SK-N-SH (cell line): ENCODE measurements at regions not wholly inside any gene's neighbourhood (a gene's known extent, or its start where the extent isn't known, plus 50 kb on each side); places are given as distances from the start of the nearest gene placed in this dataset.

ENCODE experiments used
- CTCF ChIA-PET: fragments of 300-600, 350-600 bp; formaldehyde crosslinking; extraction: SDS; loops from one replicate; lab custom pipeline; 2021; lab: Yijun Ruan, JAX
- POLR2A ChIA-PET: fragments of 350-600 bp; sonication (Branson Sonifier 250); formaldehyde crosslinking; extraction: SDS; loops from one replicate; lab custom pipeline; 2020; ENCODE audit warnings: antibody characterized with exemption, inconsistent platforms; lab: Yijun Ruan, JAX
- DNase-seq: peaks from one replicate; pipeline ENCODE4 v3.0.0; 2012
- H2AFZ ChIP-seq: fragments of 200-600 bp; sonication (generic); 2 replicates; pipeline ENCODE4 v1.8.1; 2016; ENCODE audit warnings: antibody characterized with exemption, mild to moderate bottlenecking, low read depth
- H3F3A ChIP-seq: fragments of 200-600 bp; sonication (generic); replicated peaks from 2 replicates; pipeline ENCODE3; 2016; ENCODE audit warnings: antibody characterized with exemption, mild to moderate bottlenecking; ENCODE audit not compliant: insufficient read depth
- H3K27ac ChIP-seq, 2 experiments: fragments of 200-500 bp in 1 of 2; fragments of 200-600 bp in 1 of 2; sonication (Bioruptor generic) in 1 of 2; sonication (generic), shearing (Covaris generic) in 1 of 2; 2 replicates each; pipeline versions ENCODE4 v1.5.1 to v1.6.1; 2014 to 2016; ENCODE audit warnings: low read depth in 2 of 2, inconsistent platforms in 1 of 2, low read length in 1 of 2, mild to moderate bottlenecking in 1 of 2, mixed read lengths in 1 of 2
- H3K27me3 ChIP-seq: fragments of 200-600 bp; sonication (generic), shearing (Covaris generic); 2 replicates; pipeline ENCODE4 v1.6.1; 2016; ENCODE audit warnings: mixed run types; ENCODE audit not compliant: insufficient read depth
- H3K36me3 ChIP-seq, 2 experiments: fragments of 200-500 bp in 1 of 2; fragments of 200-600 bp in 1 of 2; sonication (Bioruptor generic) in 1 of 2; sonication (generic) in 1 of 2; replicated peaks in 1 of 2; 2 replicates each; pipeline versions ENCODE3 to v1.5.1; 2014 to 2016; ENCODE audit warnings: low read length in 1 of 2, mild to moderate bottlenecking in 1 of 2; ENCODE audit not compliant: insufficient read depth in 2 of 2, control insufficient read depth in 1 of 2
- H3K4me1 ChIP-seq, 2 experiments: fragments of 200-500 bp in 1 of 2; fragments of 200-600 bp in 1 of 2; sonication (Bioruptor generic) in 1 of 2; sonication (generic), shearing (Covaris generic) in 1 of 2; 2 replicates each; pipeline versions ENCODE4 v1.5.1 to v1.6.1; 2014 to 2016; ENCODE audit warnings: low read depth in 1 of 2, low read length in 1 of 2, mixed run types in 1 of 2; ENCODE audit not compliant: insufficient read depth in 2 of 2, control insufficient read depth in 1 of 2
- H3K4me2 ChIP-seq: fragments of 200-600 bp; sonication (generic), shearing (Covaris generic); 2 replicates; pipeline ENCODE4 v1.6.1; 2017; ENCODE audit warnings: mixed run types
- H3K4me3 ChIP-seq, 2 experiments: fragments of 200-500 bp in 1 of 2; fragments of 200-600 bp in 1 of 2; sonication (Bioruptor generic) in 1 of 2; sonication (generic), shearing (Covaris generic) in 1 of 2; 2 replicates each; pipeline versions ENCODE4 v1.5.1 to v1.8.1; 2014 to 2016; ENCODE audit warnings: low read depth in 2 of 2, inconsistent platforms in 1 of 2, low read length in 1 of 2, mild to moderate bottlenecking in 1 of 2, mixed read lengths in 1 of 2, moderate library complexity in 1 of 2
- H3K79me2 ChIP-seq: fragments of 200-600 bp; sonication (generic); 2 replicates; pipeline ENCODE4 v1.8.1; 2017; ENCODE audit warnings: mild to moderate bottlenecking; ENCODE audit not compliant: insufficient read depth
- H3K9ac ChIP-seq: fragments of 200-600 bp; sonication (generic); 2 replicates; pipeline ENCODE4 v1.6.1; 2017; ENCODE audit warnings: mixed run types
- H3K9me2 ChIP-seq: fragments of 200-600 bp; sonication (generic); 2 replicates; pipeline ENCODE4 v1.6.1; 2017; ENCODE audit warnings: mixed run types
- H3K9me3 ChIP-seq: fragments of 200-600 bp; sonication (generic); 2 replicates; pipeline ENCODE4 v1.6.1; 2017; ENCODE audit warnings: mixed run types, mild to moderate bottlenecking, moderate library complexity
- H4K20me1 ChIP-seq: fragments of 200-600 bp; sonication (generic); 2 replicates; pipeline ENCODE4 v1.6.1; 2017; ENCODE audit warnings: mild to moderate bottlenecking, mixed run types; ENCODE audit not compliant: insufficient read depth
- CTCF ChIP-seq: fragments of 200-600 bp; sonication (generic); IDR thresholded peaks from 2 replicates; pipeline ENCODE4 v1.6.1; 2017; ENCODE audit warnings: antibody characterized with exemption, mild to moderate bottlenecking, moderate library complexity
- EP300 ChIP-seq, 2 experiments: IDR thresholded peaks; 2 replicates each; pipeline versions ENCODE4 v1.4.0 to v1.6.1; 2012; ENCODE audit warnings: borderline replicate concordance in 1 of 2, low read depth in 1 of 2, low read length in 1 of 2
- EZH2phosphoT487 ChIP-seq: fragments of 200-600 bp; sonication (generic); IDR thresholded peaks from 2 replicates; pipeline ENCODE4 v1.6.1; 2017; ENCODE audit warnings: low read depth, mixed run types, mild to moderate bottlenecking, antibody characterized with exemption, moderate library complexity, borderline replicate concordance
- FOSL2 ChIP-seq: IDR thresholded peaks from 2 replicates; pipeline ENCODE4 v1.4.0; 2012; ENCODE audit warnings: low read depth, mild to moderate bottlenecking, moderate library complexity, borderline replicate concordance
- FOXJ3 ChIP-seq: sonication (generic); formaldehyde crosslinking; IDR thresholded peaks from 2 replicates; pipeline ENCODE4 v1.5.1; 2020; ENCODE audit warnings: mild to moderate bottlenecking, missing genetic modification reagents
- FOXM1 ChIP-seq: IDR thresholded peaks from 2 replicates; pipeline ENCODE4 v1.4.0; 2012; ENCODE audit warnings: low read depth, mild to moderate bottlenecking
- GABPA ChIP-seq: IDR thresholded peaks from 2 replicates; pipeline ENCODE4 v1.4.0; 2012; ENCODE audit warnings: low read depth, mild to moderate bottlenecking
- IRF3 ChIP-seq: fragments of 150-350 bp; IDR thresholded peaks from 2 replicates; pipeline ENCODE4 v1.6.1; 2016; ENCODE audit warnings: mild to moderate bottlenecking, low read depth, low read length
- JUND ChIP-seq: IDR thresholded peaks from 2 replicates; pipeline ENCODE4 v1.4.0; 2012
- MAX ChIP-seq: IDR thresholded peaks from 2 replicates; pipeline ENCODE4 v1.4.0; 2012; ENCODE audit warnings: low read depth
- MEF2A ChIP-seq: IDR thresholded peaks from 2 replicates; pipeline ENCODE4 v1.4.0; 2012; ENCODE audit warnings: low read depth, borderline replicate concordance
- MXI1 ChIP-seq: IDR thresholded peaks from 2 replicates; pipeline ENCODE4 v1.6.1; 2012; ENCODE audit warnings: mild to moderate bottlenecking, low read depth, low read length, improper control_type of control experiment
- NRF1 ChIP-seq: IDR thresholded peaks from 2 replicates; pipeline ENCODE4 v1.6.1; 2012; ENCODE audit warnings: low read depth, mild to moderate bottlenecking, low read length
- PBX3 ChIP-seq: IDR thresholded peaks from 2 replicates; pipeline ENCODE4; 2012
- REST ChIP-seq: IDR thresholded peaks from 2 replicates; pipeline ENCODE4 v1.6.1; 2012; ENCODE audit warnings: mild to moderate bottlenecking, low read depth, low read length, moderate library complexity
- RFX5 ChIP-seq: IDR thresholded peaks from 2 replicates; pipeline ENCODE4 v1.6.1; 2012; ENCODE audit warnings: mild to moderate bottlenecking, improper control_type of control experiment, low read length
- RXRA ChIP-seq: IDR thresholded peaks from 2 replicates; pipeline ENCODE4 v1.4.0; 2012; ENCODE audit warnings: low read depth, mild to moderate bottlenecking, borderline replicate concordance
- SMC3 ChIP-seq: IDR thresholded peaks from 2 replicates; pipeline ENCODE4 v1.6.1; 2012; ENCODE audit warnings: low read depth, low read length, improper control_type of control experiment
- TEAD4 ChIP-seq: IDR thresholded peaks from 2 replicates; pipeline ENCODE4 v1.4.0; 2012; ENCODE audit warnings: mild to moderate bottlenecking, borderline replicate concordance; ENCODE audit not compliant: insufficient read depth
- USF1 ChIP-seq: IDR thresholded peaks from 2 replicates; pipeline ENCODE4 v1.4.0; 2012; ENCODE audit warnings: low read depth, borderline replicate concordance
- WGBS: methylation state at CpG from one replicate; pipeline ENCODE4 v1.1.6; 2017; ENCODE audit warnings: low lambda C conversion rate; 5-methylcytosine and 5-hydroxymethylcytosine counted together

- TF ChIP-seq MAX, result no peak
- TF ChIP-seq, all 33 proteins: peak for 0
These were observed 112.7 kb upstream of the GAREM1 start (continued) for GRCh38 chr18:32583431-32583830.

GRCh38 chr18:32582455-32582854 lies 111.8 kb upstream of the GAREM1 start:
- WGBS, result 32% methylated on average over 3 of the region's 3 CpGs
- H3K36me3 ChIP-seq, result no peaks in the 10 kb centered on the region
- POLR2A ChIA-PET, result no interaction called here
- H3K9me2 ChIP-seq, result no peaks in the 10 kb centered on the region
- no peaks in the 10 kb centered on the region for H3F3A ChIP-seq
- no peaks in the 10 kb centered on the region for H3K79me2 ChIP-seq
- H3K4me1 ChIP-seq, result no peaks in the 10 kb centered on the region
- CTCF ChIA-PET, result no interaction called here
- H3K27ac ChIP-seq, result no peak overlapping the region
- H2AFZ ChIP-seq, result no peak overlapping the region
- H3K27me3 ChIP-seq, result no peaks in the 10 kb centered on the region
- TF ChIP-seq USF1 (no peak), MEF2A (no peak), RFX5 (no peak), IRF3 (no peak), TEAD4 (no peak), EP300 (IDR thresholded peaks at IDR 0.05; ENCODE audit: borderline replicate concordance in 1 of 2, low read depth in 1 of 2, low read length in 1 of 2) (no peak), RXRA (no peak), FOSL2 (no peak), CTCF (no peak), PBX3 (no peak), JUND (no peak), EZH2phosphoT487 (no peak), FOXM1 (no peak), SMC3 (no peak), MXI1 (no peak), GABPA (no peak), REST (no peak), FOXJ3 (CRISPR knock-in tag) (no peak), NRF1 (no peak)
- H3K4me2 ChIP-seq, result no peak overlapping the region
- no peak overlapping the region for H3K4me3 ChIP-seq
- H3K9me3 ChIP-seq, result no peaks in the 10 kb centered on the region
- H3K9ac ChIP-seq, result no peak overlapping the region
- DNase-seq, result no peak
- no peaks in the 10 kb centered on the region for H4K20me1 ChIP-seq
